ENCODE measurements at regions not wholly inside any gene's neighbourhood (a gene's known extent, or its start where the extent isn't known, plus 50 kb on each side); places are given as distances from the start of the nearest gene placed in this dataset.

DNA sequence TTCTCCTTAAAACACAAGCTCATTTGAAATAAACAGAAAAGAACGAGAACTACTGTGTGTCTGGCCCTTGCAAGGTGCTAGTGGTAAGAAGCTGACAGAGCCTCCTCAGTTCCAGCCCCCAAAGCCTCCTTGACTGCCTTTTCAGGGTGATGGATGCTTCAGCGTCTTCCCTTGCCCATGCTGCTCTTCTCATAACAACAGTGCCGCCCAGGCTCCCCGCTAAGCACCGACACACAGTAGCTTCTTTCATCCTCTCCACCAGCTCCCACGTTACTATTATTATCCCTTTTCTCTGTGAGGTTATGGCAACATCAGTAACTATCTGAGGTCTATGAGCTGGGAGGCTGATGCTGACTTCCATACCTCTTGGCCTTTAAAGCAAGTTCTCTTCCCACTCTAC is 418.6 kb downstream of the TSN start:
- TF ChIP-seq EZH2phosphoT487 (IDR thresholded peaks at IDR 0.05; ENCODE audit: insufficient read depth, low read depth) (no peak), EZH2 (IDR thresholded peaks at IDR 0.05; ENCODE audit: insufficient read depth, poor library complexity, severe bottlenecking) (no peak)
- Histone ChIP-seq H3K27ac (no peak overlapping the region), H2AFZ (no peak overlapping the region), H3K4me2 (ENCODE audit: unreplicated experiment) (no peak overlapping the region), H3K9me2 (ENCODE audit: insufficient read depth) (no peaks in the 10 kb centered on the region), H3K9me3 (ENCODE audit: low read depth) (no peaks in the 10 kb centered on the region), H3K36me3 (ENCODE audit: low read depth) (no peaks in the 10 kb centered on the region), H3K79me2 (ENCODE audit: insufficient read depth) (no peaks in the 10 kb centered on the region), H3F3A (ENCODE audit: insufficient read depth) (no peaks in the 10 kb centered on the region), H3K27me3 (replicated peaks; ENCODE audit: insufficient read depth) (no peaks in the 10 kb centered on the region), H3K4me1 (ENCODE audit: insufficient read depth) (no peaks in the 10 kb centered on the region), H3K4me3 (no peak overlapping the region), H3K9ac (no peak overlapping the region), H4K20me1 (ENCODE audit: insufficient read depth) (no peaks in the 10 kb centered on the region)
- in situ Hi-C loops (cut with MboI), result no loop called here
- DNase-seq, result no peak
- 66% methylated on average over 6 of the region's 6 CpGs for WGBS, 2 experiments (ENCODE audit: low coverage in 1 of 2, low lambda C conversion rate in 2 of 2, missing lambda C conversion rate in 2 of 2)

- no peaks in the 10 kb centered on the region for H4K20me1 ChIP-seq (ENCODE audit: insufficient read depth)
- H3K4me1 ChIP-seq (ENCODE audit: insufficient read depth), result no peaks in the 10 kb centered on the region
- H3K4me3 ChIP-seq, result no peak overlapping the region
- H3K9me2 ChIP-seq (ENCODE audit: insufficient read depth), result no peaks in the 10 kb centered on the region
- H3K27ac ChIP-seq, result no peak overlapping the region
- H3F3A ChIP-seq (ENCODE audit: insufficient read depth), result no peaks in the 10 kb centered on the region
- H3K9ac ChIP-seq, result no peak overlapping the region
- 47 to 50% methylated on average over 6 of the region's 6 CpGs for WGBS, 2 experiments (ENCODE audit: low coverage in 1 of 2, low lambda C conversion rate in 2 of 2, missing lambda C conversion rate in 2 of 2)
- H3K79me2 ChIP-seq (ENCODE audit: insufficient read depth), result no peaks in the 10 kb centered on the region
- H3K27me3 ChIP-seq (replicated peaks; ENCODE audit: insufficient read depth), result no peaks in the 10 kb centered on the region
- no peak overlapping the region for H2AFZ ChIP-seq
- TF ChIP-seq EZH2phosphoT487 (IDR thresholded peaks at IDR 0.05; ENCODE audit: insufficient read depth, low read depth) (no peak), EZH2 (IDR thresholded peaks at IDR 0.05; ENCODE audit: insufficient read depth, poor library complexity, severe bottlenecking) (no peak)
- no peak overlapping the region for H3K4me2 ChIP-seq (ENCODE audit: unreplicated experiment)
- DNase-seq, result no peak
- H3K9me3 ChIP-seq (ENCODE audit: low read depth), result no peaks in the 10 kb centered on the region
- H3K36me3 ChIP-seq (ENCODE audit: low read depth), result no peaks in the 10 kb centered on the region
- in situ Hi-C loops (cut with MboI), result no loop called here
Observed at GRCh38 chr2:122179492-122180165, 424.2 kb downstream of the TSN start.

DNA sequence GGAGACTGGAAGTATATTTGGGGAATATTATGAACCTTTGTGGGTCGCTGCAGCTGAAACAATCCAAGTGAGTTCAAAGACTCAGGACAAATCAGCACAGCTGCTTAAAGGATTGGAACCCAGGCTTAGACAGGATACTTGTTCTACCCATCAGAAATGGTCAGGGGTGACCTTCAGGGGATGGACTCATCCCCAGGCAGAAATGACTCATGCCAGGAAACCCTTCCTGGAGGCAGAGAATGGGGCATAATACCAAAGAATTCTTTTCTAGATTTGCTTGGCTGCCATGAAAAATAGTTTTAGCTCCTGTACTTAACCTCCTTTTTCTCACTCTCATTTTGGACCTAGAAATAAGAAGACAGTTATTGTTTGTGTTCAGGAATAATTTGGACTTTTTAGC is 425.5 kb downstream of the TSN start:
- 50 to 52% methylated on average over 1 of the region's 1 CpG for WGBS, 2 experiments (ENCODE audit: low coverage in 1 of 2, low lambda C conversion rate in 2 of 2, missing lambda C conversion rate in 2 of 2)
- in situ Hi-C loops (cut with MboI), result no loop called here

GRCh38 chr2:122182616-122183355 is 427.3 kb downstream of the TSN start:
- no peaks in the 10 kb centered on the region for H4K20me1 ChIP-seq (ENCODE audit: insufficient read depth)
- H3K4me1 ChIP-seq (ENCODE audit: insufficient read depth), result no peaks in the 10 kb centered on the region
- H3K4me2 ChIP-seq (ENCODE audit: unreplicated experiment), result no peak overlapping the region
- no peaks in the 10 kb centered on the region for H3K79me2 ChIP-seq (ENCODE audit: insufficient read depth)
- H3K27ac ChIP-seq, result no peak overlapping the region
- no peaks in the 10 kb centered on the region for H3F3A ChIP-seq (ENCODE audit: insufficient read depth)
- TF ChIP-seq EZH2 (IDR thresholded peaks at IDR 0.05; ENCODE audit: insufficient read depth, poor library complexity, severe bottlenecking), result no peak
- TF ChIP-seq EZH2phosphoT487 (IDR thresholded peaks at IDR 0.05; ENCODE audit: insufficient read depth, low read depth), result no peak
- H3K27me3 ChIP-seq (replicated peaks; ENCODE audit: insufficient read depth), result no peaks in the 10 kb centered on the region
- no peak for DNase-seq
- WGBS, 2 experiments (ENCODE audit: low coverage in 1 of 2, low lambda C conversion rate in 2 of 2, missing lambda C conversion rate in 2 of 2), result 34 to 43% methylated on average over 5 of the region's 5 CpGs
- in situ Hi-C loops (cut with MboI), result no loop called here
- no peak overlapping the region for H3K4me3 ChIP-seq
- no peaks in the 10 kb centered on the region for H3K9me3 ChIP-seq (ENCODE audit: low read depth)
- H3K9me2 ChIP-seq (ENCODE audit: insufficient read depth), result no peaks in the 10 kb centered on the region
- H3K36me3 ChIP-seq (ENCODE audit: low read depth), result no peaks in the 10 kb centered on the region
- no peak overlapping the region for H2AFZ ChIP-seq
- H3K9ac ChIP-seq, result no peak overlapping the region

More for the DNA sequence above, 425.5 kb downstream of the TSN start:
- no peak overlapping the region for H2AFZ ChIP-seq
- H3K9ac ChIP-seq, result no peak overlapping the region
- no peak overlapping the region for H3K4me2 ChIP-seq (ENCODE audit: unreplicated experiment)
- H3K27ac ChIP-seq, result no peak overlapping the region
- TF ChIP-seq EZH2phosphoT487 (IDR thresholded peaks at IDR 0.05; ENCODE audit: insufficient read depth, low read depth) (no peak), EZH2 (IDR thresholded peaks at IDR 0.05; ENCODE audit: insufficient read depth, poor library complexity, severe bottlenecking) (no peak)
- no peaks in the 10 kb centered on the region for H3K4me1 ChIP-seq (ENCODE audit: insufficient read depth)
- H3K79me2 ChIP-seq (ENCODE audit: insufficient read depth), result no peaks in the 10 kb centered on the region
- no peaks in the 10 kb centered on the region for H3K9me3 ChIP-seq (ENCODE audit: low read depth)
- H3K4me3 ChIP-seq, result no peak overlapping the region
- H3K9me2 ChIP-seq (ENCODE audit: insufficient read depth), result no peaks in the 10 kb centered on the region
- no peaks in the 10 kb centered on the region for H3K27me3 ChIP-seq (replicated peaks; ENCODE audit: insufficient read depth)
- no peaks in the 10 kb centered on the region for H3F3A ChIP-seq (ENCODE audit: insufficient read depth)
- peak; percentile 14 for DNase-seq
- H3K36me3 ChIP-seq (ENCODE audit: low read depth), result no peaks in the 10 kb centered on the region
- no peaks in the 10 kb centered on the region for H4K20me1 ChIP-seq (ENCODE audit: insufficient read depth)
